ENCODE measurements at regions not wholly inside any gene's neighbourhood (a gene's known extent, or its start where the extent isn't known, plus 50 kb on each side); places are given as distances from the start of the nearest gene placed in this dataset.

GRCh38 chr15:70582143-70582945, 181.0 kb downstream of the UACA start:
- ATAC-seq (ENCODE audit: insufficient number of reproducible peaks, low FRiP score, low read depth) (no peak), DNase-seq (ENCODE audit: low spot score) (no peak)
- no peaks in the 10 kb centered on the region for H3K27me3 ChIP-seq (replicated peaks; ENCODE audit: insufficient read depth)
- H3K36me3 ChIP-seq, result no peaks in the 10 kb centered on the region
- no peak overlapping the region for H3K4me3 ChIP-seq
- H3K4me1 ChIP-seq (ENCODE audit: control insufficient read depth in 1 of 2, low read depth in 2 of 2), result peaks cover 0 to 8% of the 10 kb centered on the region in 2 donors
- H3K27ac ChIP-seq, result no peak overlapping the region
- H3K9me3 ChIP-seq, result no peaks in the 10 kb centered on the region
- TF ChIP-seq CTCF (IDR thresholded peaks at IDR 0.05), result no peak

- DNase-seq (ENCODE audit: low spot score) (no peak), ATAC-seq (ENCODE audit: insufficient number of reproducible peaks, low FRiP score, low read depth) (no peak)
These were observed 182.4 kb downstream of the UACA start for GRCh38 chr15:70580958-70581357.

GRCh38 chr15:70580286-70580685, 183.1 kb downstream of the UACA start:
- H3K9me3 ChIP-seq, result no peaks in the 10 kb centered on the region
- no peaks in the 10 kb centered on the region for H3K36me3 ChIP-seq
- peaks cover 0 to 4% of the 10 kb centered on the region in 2 donors for H3K4me1 ChIP-seq (ENCODE audit: control insufficient read depth in 1 of 2, low read depth in 2 of 2)
- DNase-seq (ENCODE audit: low spot score) (no peak), ATAC-seq (ENCODE audit: insufficient number of reproducible peaks, low FRiP score, low read depth) (no peak)
- no peak overlapping the region for H3K4me3 ChIP-seq
- no peaks in the 10 kb centered on the region for H3K27me3 ChIP-seq (replicated peaks; ENCODE audit: insufficient read depth)
- TF ChIP-seq CTCF (IDR thresholded peaks at IDR 0.05), result no peak
- no peak overlapping the region for H3K27ac ChIP-seq

More at GRCh38 chr15:70580958-70581357, 182.4 kb downstream of the UACA start:
- no peak for TF ChIP-seq CTCF (IDR thresholded peaks at IDR 0.05)
- H3K27ac ChIP-seq, result no peak overlapping the region
- H3K36me3 ChIP-seq, result no peaks in the 10 kb centered on the region
- H3K4me1 ChIP-seq (ENCODE audit: control insufficient read depth in 1 of 2, low read depth in 2 of 2), result peaks cover 0 to 8% of the 10 kb centered on the region in 2 donors
- H3K4me3 ChIP-seq, result no peak overlapping the region
- H3K27me3 ChIP-seq (replicated peaks; ENCODE audit: insufficient read depth), result no peaks in the 10 kb centered on the region
- no peaks in the 10 kb centered on the region for H3K9me3 ChIP-seq

GRCh38 chr15:70579766-70580165, 183.6 kb downstream of the UACA start:
- TF ChIP-seq CTCF (IDR thresholded peaks at IDR 0.05), result no peak
- no peak overlapping the region for H3K4me3 ChIP-seq
- H3K4me1 ChIP-seq (ENCODE audit: control insufficient read depth in 1 of 2, low read depth in 2 of 2), result peaks cover 0 to 5% of the 10 kb centered on the region in 2 donors

GRCh38 chr15:70578196-70578595, 185.2 kb downstream of the UACA start:
- DNase-seq (ENCODE audit: low spot score) (no peak), ATAC-seq (ENCODE audit: insufficient number of reproducible peaks, low FRiP score, low read depth) (no peak)
- no peak overlapping the region for H3K27ac ChIP-seq
- H3K4me1 ChIP-seq (ENCODE audit: control insufficient read depth in 1 of 2, low read depth in 2 of 2), result peaks cover 0 to 10% of the 10 kb centered on the region in 2 donors
- no peak for TF ChIP-seq CTCF (IDR thresholded peaks at IDR 0.05)
- H3K27me3 ChIP-seq (replicated peaks; ENCODE audit: insufficient read depth), result no peaks in the 10 kb centered on the region
- no peaks in the 10 kb centered on the region for H3K9me3 ChIP-seq
- no peaks in the 10 kb centered on the region for H3K36me3 ChIP-seq
- no peak overlapping the region for H3K4me3 ChIP-seq

More at GRCh38 chr15:70579766-70580165, 183.6 kb downstream of the UACA start:
- Histone ChIP-seq H3K9me3 (no peaks in the 10 kb centered on the region), H3K36me3 (no peaks in the 10 kb centered on the region), H3K27me3 (replicated peaks; ENCODE audit: insufficient read depth) (no peaks in the 10 kb centered on the region), H3K27ac (no peak overlapping the region)
- DNase-seq (ENCODE audit: low spot score) (no peak), ATAC-seq (ENCODE audit: insufficient number of reproducible peaks, low FRiP score, low read depth) (no peak)
